Gastroesophageal sphincter (tissue), 3 donors: ENCODE measurements at regions not wholly inside any gene's neighbourhood (a gene's known extent, or its start where the extent isn't known, plus 50 kb on each side); places are given as distances from the start of the nearest gene placed in this dataset.

Source experiments
- EP300 ChIP-seq: sonication (generic); formaldehyde crosslinking; IDR thresholded peaks from one replicate; pipeline ENCODE4 v1.6.1; 2017; ENCODE audit warnings: antibody characterized with exemption, mild to moderate bottlenecking
- POLR2A ChIP-seq, 2 donors: fragments of 450-650 bp; IDR thresholded peaks; one replicate each; pipeline ENCODE4 v1.6.1; 2017; ENCODE audit warnings: antibody characterized with exemption in 2 of 2, mild to moderate bottlenecking in 2 of 2, moderate library complexity in 1 of 2
- POLR2AphosphoS5 ChIP-seq: sonication (generic); formaldehyde crosslinking; IDR thresholded peaks from one replicate; pipeline ENCODE4 v1.6.1; 2017; ENCODE audit warnings: antibody characterized with exemption
- TF ChIP-seq, protein P1 (sequence below), 4 experiments: fragments of 200-600 bp in 2 of 4; fragments of 450-650 bp in 2 of 4; sonication (generic) in 1 of 4; IDR thresholded peaks; one replicate each; pipeline ENCODE4 v1.5.1; 2017 to 2019; ENCODE audit warnings: antibody characterized with exemption in 4 of 4, mild to moderate bottlenecking in 2 of 4, moderate library complexity in 2 of 4

DNA sequence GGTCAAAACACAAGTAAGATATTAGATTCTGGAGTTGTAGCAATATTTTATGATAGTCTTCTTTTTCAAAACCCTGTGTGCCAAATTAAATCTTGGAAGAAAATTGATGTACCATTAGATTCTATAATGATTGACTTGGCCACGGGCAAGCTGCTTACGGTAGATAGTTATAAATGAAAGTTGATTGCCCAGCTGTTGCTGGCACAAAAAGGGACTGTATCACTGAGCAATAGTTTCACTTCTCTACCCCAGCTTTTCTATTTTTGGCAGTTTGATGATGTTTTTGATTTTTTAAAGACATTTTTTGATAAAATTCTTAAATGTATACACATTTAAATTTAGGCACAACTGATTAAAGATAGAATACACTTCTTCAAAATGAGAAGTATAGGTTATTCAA is 333.3 kb downstream of the TRAM1L1 start:
- TF ChIP-seq, protein P1, sequence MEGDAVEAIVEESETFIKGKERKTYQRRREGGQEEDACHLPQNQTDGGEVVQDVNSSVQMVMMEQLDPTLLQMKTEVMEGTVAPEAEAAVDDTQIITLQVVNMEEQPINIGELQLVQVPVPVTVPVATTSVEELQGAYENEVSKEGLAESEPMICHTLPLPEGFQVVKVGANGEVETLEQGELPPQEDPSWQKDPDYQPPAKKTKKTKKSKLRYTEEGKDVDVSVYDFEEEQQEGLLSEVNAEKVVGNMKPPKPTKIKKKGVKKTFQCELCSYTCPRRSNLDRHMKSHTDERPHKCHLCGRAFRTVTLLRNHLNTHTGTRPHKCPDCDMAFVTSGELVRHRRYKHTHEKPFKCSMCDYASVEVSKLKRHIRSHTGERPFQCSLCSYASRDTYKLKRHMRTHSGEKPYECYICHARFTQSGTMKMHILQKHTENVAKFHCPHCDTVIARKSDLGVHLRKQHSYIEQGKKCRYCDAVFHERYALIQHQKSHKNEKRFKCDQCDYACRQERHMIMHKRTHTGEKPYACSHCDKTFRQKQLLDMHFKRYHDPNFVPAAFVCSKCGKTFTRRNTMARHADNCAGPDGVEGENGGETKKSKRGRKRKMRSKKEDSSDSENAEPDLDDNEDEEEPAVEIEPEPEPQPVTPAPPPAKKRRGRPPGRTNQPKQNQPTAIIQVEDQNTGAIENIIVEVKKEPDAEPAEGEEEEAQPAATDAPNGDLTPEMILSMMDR (IDR thresholded peaks at IDR 0.05), result no peak
- no peak for TF ChIP-seq EP300
- TF ChIP-seq POLR2AphosphoS5, result no peak
- no peak for TF ChIP-seq POLR2A (IDR thresholded peaks at IDR 0.05)
